SK-N-SH (cell line): ENCODE measurements at regions not wholly inside any gene's neighbourhood (a gene's known extent, or its start where the extent isn't known, plus 50 kb on each side); places are given as distances from the start of the nearest gene placed in this dataset.

Experiments
- CTCF ChIA-PET: fragments of 300-600, 350-600 bp; formaldehyde crosslinking; extraction: SDS; loops from one replicate; lab custom pipeline; 2021; lab: Yijun Ruan, JAX
- POLR2A ChIA-PET: fragments of 350-600 bp; sonication (Branson Sonifier 250); formaldehyde crosslinking; extraction: SDS; loops from one replicate; lab custom pipeline; 2020; ENCODE audit warnings: antibody characterized with exemption, inconsistent platforms; lab: Yijun Ruan, JAX
- DNase-seq: peaks from one replicate; pipeline ENCODE4 v3.0.0; 2012
- H2AFZ ChIP-seq: fragments of 200-600 bp; sonication (generic); 2 replicates; pipeline ENCODE4 v1.8.1; 2016; ENCODE audit warnings: antibody characterized with exemption, mild to moderate bottlenecking, low read depth
- H3F3A ChIP-seq: fragments of 200-600 bp; sonication (generic); replicated peaks from 2 replicates; pipeline ENCODE3; 2016; ENCODE audit warnings: antibody characterized with exemption, mild to moderate bottlenecking; ENCODE audit not compliant: insufficient read depth
- H3K27ac ChIP-seq, 2 experiments: fragments of 200-500 bp in 1 of 2; fragments of 200-600 bp in 1 of 2; sonication (Bioruptor generic) in 1 of 2; sonication (generic), shearing (Covaris generic) in 1 of 2; 2 replicates each; pipeline versions ENCODE4 v1.5.1 to v1.6.1; 2014 to 2016; ENCODE audit warnings: low read depth in 2 of 2, inconsistent platforms in 1 of 2, low read length in 1 of 2, mild to moderate bottlenecking in 1 of 2, mixed read lengths in 1 of 2
- H3K27me3 ChIP-seq: fragments of 200-600 bp; sonication (generic), shearing (Covaris generic); 2 replicates; pipeline ENCODE4 v1.6.1; 2016; ENCODE audit warnings: mixed run types; ENCODE audit not compliant: insufficient read depth
- H3K36me3 ChIP-seq, 2 experiments: fragments of 200-500 bp in 1 of 2; fragments of 200-600 bp in 1 of 2; sonication (Bioruptor generic) in 1 of 2; sonication (generic) in 1 of 2; replicated peaks in 1 of 2; 2 replicates each; pipeline versions ENCODE3 to v1.5.1; 2014 to 2016; ENCODE audit warnings: low read length in 1 of 2, mild to moderate bottlenecking in 1 of 2; ENCODE audit not compliant: insufficient read depth in 2 of 2, control insufficient read depth in 1 of 2
- H3K4me1 ChIP-seq, 2 experiments: fragments of 200-500 bp in 1 of 2; fragments of 200-600 bp in 1 of 2; sonication (Bioruptor generic) in 1 of 2; sonication (generic), shearing (Covaris generic) in 1 of 2; 2 replicates each; pipeline versions ENCODE4 v1.5.1 to v1.6.1; 2014 to 2016; ENCODE audit warnings: low read depth in 1 of 2, low read length in 1 of 2, mixed run types in 1 of 2; ENCODE audit not compliant: insufficient read depth in 2 of 2, control insufficient read depth in 1 of 2
- H3K4me2 ChIP-seq: fragments of 200-600 bp; sonication (generic), shearing (Covaris generic); 2 replicates; pipeline ENCODE4 v1.6.1; 2017; ENCODE audit warnings: mixed run types
- H3K4me3 ChIP-seq, 2 experiments: fragments of 200-500 bp in 1 of 2; fragments of 200-600 bp in 1 of 2; sonication (Bioruptor generic) in 1 of 2; sonication (generic), shearing (Covaris generic) in 1 of 2; 2 replicates each; pipeline versions ENCODE4 v1.5.1 to v1.8.1; 2014 to 2016; ENCODE audit warnings: low read depth in 2 of 2, inconsistent platforms in 1 of 2, low read length in 1 of 2, mild to moderate bottlenecking in 1 of 2, mixed read lengths in 1 of 2, moderate library complexity in 1 of 2
- H3K79me2 ChIP-seq: fragments of 200-600 bp; sonication (generic); 2 replicates; pipeline ENCODE4 v1.8.1; 2017; ENCODE audit warnings: mild to moderate bottlenecking; ENCODE audit not compliant: insufficient read depth
- H3K9ac ChIP-seq: fragments of 200-600 bp; sonication (generic); 2 replicates; pipeline ENCODE4 v1.6.1; 2017; ENCODE audit warnings: mixed run types
- H3K9me2 ChIP-seq: fragments of 200-600 bp; sonication (generic); 2 replicates; pipeline ENCODE4 v1.6.1; 2017; ENCODE audit warnings: mixed run types
- H3K9me3 ChIP-seq: fragments of 200-600 bp; sonication (generic); 2 replicates; pipeline ENCODE4 v1.6.1; 2017; ENCODE audit warnings: mixed run types, mild to moderate bottlenecking, moderate library complexity
- H4K20me1 ChIP-seq: fragments of 200-600 bp; sonication (generic); 2 replicates; pipeline ENCODE4 v1.6.1; 2017; ENCODE audit warnings: mild to moderate bottlenecking, mixed run types; ENCODE audit not compliant: insufficient read depth
- CHD2 ChIP-seq: fragments of 150-350 bp; IDR thresholded peaks from 2 replicates; pipeline ENCODE4 v1.6.1; 2018; ENCODE audit warnings: low read length; ENCODE audit not compliant: partially characterized antibody
- EZH2phosphoT487 ChIP-seq: fragments of 200-600 bp; sonication (generic); IDR thresholded peaks from 2 replicates; pipeline ENCODE4 v1.6.1; 2017; ENCODE audit warnings: low read depth, mixed run types, mild to moderate bottlenecking, antibody characterized with exemption, moderate library complexity, borderline replicate concordance
- FOSL2 ChIP-seq: IDR thresholded peaks from 2 replicates; pipeline ENCODE4 v1.4.0; 2012; ENCODE audit warnings: low read depth, mild to moderate bottlenecking, moderate library complexity, borderline replicate concordance
- FOXJ3 ChIP-seq: sonication (generic); formaldehyde crosslinking; IDR thresholded peaks from 2 replicates; pipeline ENCODE4 v1.5.1; 2020; ENCODE audit warnings: mild to moderate bottlenecking, missing genetic modification reagents
- GATA2 ChIP-seq: sonication (generic); formaldehyde crosslinking; IDR thresholded peaks from 2 replicates; pipeline ENCODE4 v1.5.0; 2020; ENCODE audit warnings: mild to moderate bottlenecking, missing genetic modification reagents
- JUND ChIP-seq: IDR thresholded peaks from 2 replicates; pipeline ENCODE4 v1.4.0; 2012
- MEF2A ChIP-seq: IDR thresholded peaks from 2 replicates; pipeline ENCODE4 v1.4.0; 2012; ENCODE audit warnings: low read depth, borderline replicate concordance
- MXI1 ChIP-seq: IDR thresholded peaks from 2 replicates; pipeline ENCODE4 v1.6.1; 2012; ENCODE audit warnings: mild to moderate bottlenecking, low read depth, low read length, improper control_type of control experiment
- NFIC ChIP-seq: IDR thresholded peaks from 2 replicates; pipeline ENCODE4 v1.4.0; 2012; ENCODE audit warnings: borderline replicate concordance
- NRF1 ChIP-seq: IDR thresholded peaks from 2 replicates; pipeline ENCODE4 v1.6.1; 2012; ENCODE audit warnings: low read depth, mild to moderate bottlenecking, low read length
- POLR2AphosphoS5 ChIP-seq: IDR thresholded peaks from 2 replicates; pipeline ENCODE4 v1.6.1; 2012; ENCODE audit warnings: low read depth, low read length
- RAD21 ChIP-seq: IDR thresholded peaks from 2 replicates; pipeline ENCODE4 v1.6.1; 2012; ENCODE audit warnings: mild to moderate bottlenecking, low read length
- RFX5 ChIP-seq: IDR thresholded peaks from 2 replicates; pipeline ENCODE4 v1.6.1; 2012; ENCODE audit warnings: mild to moderate bottlenecking, improper control_type of control experiment, low read length
- RXRA ChIP-seq: IDR thresholded peaks from 2 replicates; pipeline ENCODE4 v1.4.0; 2012; ENCODE audit warnings: low read depth, mild to moderate bottlenecking, borderline replicate concordance
- TAF1 ChIP-seq: IDR thresholded peaks from 2 replicates; pipeline ENCODE4 v1.6.1; 2012; ENCODE audit warnings: low read depth, mild to moderate bottlenecking, low read length, moderate library complexity, borderline replicate concordance
- TCF12 ChIP-seq: IDR thresholded peaks from 2 replicates; pipeline ENCODE4 v1.4.0; 2012
- WGBS: methylation state at CpG from one replicate; pipeline ENCODE4 v1.1.6; 2017; ENCODE audit warnings: low lambda C conversion rate; 5-methylcytosine and 5-hydroxymethylcytosine counted together
- TF ChIP-seq, protein P1 (sequence below): fragments of 150-350 bp; IDR thresholded peaks from 2 replicates; pipeline ENCODE4 v1.6.1; 2017; ENCODE audit warnings: antibody characterized with exemption, low read length, low read depth, borderline replicate concordance
- TF ChIP-seq, protein P2 (sequence below): IDR thresholded peaks from 2 replicates; pipeline ENCODE4; 2012
- TF ChIP-seq, protein P3 (sequence below): IDR thresholded peaks from 2 replicates; pipeline ENCODE4 v1.6.1; 2012; ENCODE audit warnings: mild to moderate bottlenecking, low read depth, low read length, moderate library complexity
- TF ChIP-seq, protein P4 (sequence below): fragments of 150-350 bp; IDR thresholded peaks from 2 replicates; pipeline ENCODE4 v1.6.1; 2016; ENCODE audit warnings: mild to moderate bottlenecking, low read depth, low read length
- TF ChIP-seq, protein P5 (sequence below): IDR thresholded peaks from 2 replicates; pipeline ENCODE4 v1.4.0; 2012; ENCODE audit warnings: low read depth
- TF ChIP-seq, protein P6 (sequence below): IDR thresholded peaks from 2 replicates; pipeline ENCODE4 v1.4.0; 2012; ENCODE audit warnings: low read depth, borderline replicate concordance

DNA sequence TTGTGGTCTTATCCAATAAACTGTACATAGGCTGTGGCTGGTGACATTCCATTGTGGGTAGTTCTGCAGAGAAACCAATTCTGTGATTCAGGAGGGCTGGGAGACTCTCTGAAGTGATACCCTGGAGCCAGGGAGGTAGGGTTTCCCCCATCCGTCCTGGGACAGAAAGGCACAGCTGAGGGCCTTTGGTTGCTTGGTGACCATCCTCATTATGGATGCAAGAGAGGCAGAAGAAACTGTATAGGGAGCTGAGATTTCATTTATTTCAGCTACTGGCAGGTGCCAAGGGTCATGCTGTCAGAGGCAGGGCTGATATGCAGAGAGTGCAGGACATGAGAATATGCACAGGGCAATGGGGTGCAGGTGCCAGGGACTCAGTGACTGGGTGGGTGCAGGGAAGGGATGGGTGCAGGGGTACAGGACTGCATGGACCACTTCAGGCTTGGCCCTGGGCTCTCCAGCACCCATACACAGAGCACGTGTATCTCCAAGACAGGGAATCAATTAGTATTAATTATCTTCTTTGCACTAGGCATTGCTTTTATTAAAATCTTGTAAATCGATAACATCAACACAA, 236.5 kb downstream of the ICE1 start (continued):
- TF ChIP-seq, protein P1, sequence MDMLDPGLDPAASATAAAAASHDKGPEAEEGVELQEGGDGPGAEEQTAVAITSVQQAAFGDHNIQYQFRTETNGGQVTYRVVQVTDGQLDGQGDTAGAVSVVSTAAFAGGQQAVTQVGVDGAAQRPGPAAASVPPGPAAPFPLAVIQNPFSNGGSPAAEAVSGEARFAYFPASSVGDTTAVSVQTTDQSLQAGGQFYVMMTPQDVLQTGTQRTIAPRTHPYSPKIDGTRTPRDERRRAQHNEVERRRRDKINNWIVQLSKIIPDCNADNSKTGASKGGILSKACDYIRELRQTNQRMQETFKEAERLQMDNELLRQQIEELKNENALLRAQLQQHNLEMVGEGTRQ: no peak
- no peak for TF ChIP-seq FOSL2
- no peak for TF ChIP-seq RAD21
- TF ChIP-seq NFIC: no peak
- TF ChIP-seq MXI1: no peak
- no peak for TF ChIP-seq TAF1

DNA sequence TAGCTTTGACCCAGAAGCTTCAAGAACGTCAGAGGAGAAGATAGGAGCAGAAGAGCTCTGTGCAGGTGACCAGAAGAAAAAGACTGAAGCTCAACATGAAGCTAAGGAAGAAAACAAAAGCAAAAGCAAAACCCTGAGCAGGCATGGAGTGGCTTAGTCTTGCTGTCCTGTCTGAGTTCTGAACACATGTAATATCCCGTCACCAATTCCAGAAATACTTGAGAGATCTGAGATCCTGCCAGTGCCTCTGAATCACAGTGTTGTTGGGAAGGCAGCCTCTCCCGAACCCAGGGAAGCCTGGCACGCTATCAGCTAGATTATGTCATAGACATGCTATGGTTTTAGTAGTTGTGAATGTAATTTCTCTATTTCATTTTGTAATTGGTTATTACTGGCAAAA, 235.7 kb downstream of the ICE1 start:
- no peaks in the 10 kb centered on the region for H3K9me3 ChIP-seq
- H3F3A ChIP-seq: no peaks in the 10 kb centered on the region
- H3K36me3 ChIP-seq: no peaks in the 10 kb centered on the region
- no peak overlapping the region for H2AFZ ChIP-seq
- no peaks in the 10 kb centered on the region for H4K20me1 ChIP-seq
- no peak overlapping the region for H3K4me2 ChIP-seq
- H3K4me3 ChIP-seq: no peak overlapping the region
- TF ChIP-seq, protein P1: no peak
- TF ChIP-seq, protein P2, sequence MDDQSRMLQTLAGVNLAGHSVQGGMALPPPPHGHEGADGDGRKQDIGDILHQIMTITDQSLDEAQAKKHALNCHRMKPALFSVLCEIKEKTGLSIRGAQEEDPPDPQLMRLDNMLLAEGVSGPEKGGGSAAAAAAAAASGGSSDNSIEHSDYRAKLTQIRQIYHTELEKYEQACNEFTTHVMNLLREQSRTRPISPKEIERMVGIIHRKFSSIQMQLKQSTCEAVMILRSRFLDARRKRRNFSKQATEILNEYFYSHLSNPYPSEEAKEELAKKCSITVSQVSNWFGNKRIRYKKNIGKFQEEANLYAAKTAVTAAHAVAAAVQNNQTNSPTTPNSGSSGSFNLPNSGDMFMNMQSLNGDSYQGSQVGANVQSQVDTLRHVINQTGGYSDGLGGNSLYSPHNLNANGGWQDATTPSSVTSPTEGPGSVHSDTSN: no peak
- TF ChIP-seq, protein P3, sequence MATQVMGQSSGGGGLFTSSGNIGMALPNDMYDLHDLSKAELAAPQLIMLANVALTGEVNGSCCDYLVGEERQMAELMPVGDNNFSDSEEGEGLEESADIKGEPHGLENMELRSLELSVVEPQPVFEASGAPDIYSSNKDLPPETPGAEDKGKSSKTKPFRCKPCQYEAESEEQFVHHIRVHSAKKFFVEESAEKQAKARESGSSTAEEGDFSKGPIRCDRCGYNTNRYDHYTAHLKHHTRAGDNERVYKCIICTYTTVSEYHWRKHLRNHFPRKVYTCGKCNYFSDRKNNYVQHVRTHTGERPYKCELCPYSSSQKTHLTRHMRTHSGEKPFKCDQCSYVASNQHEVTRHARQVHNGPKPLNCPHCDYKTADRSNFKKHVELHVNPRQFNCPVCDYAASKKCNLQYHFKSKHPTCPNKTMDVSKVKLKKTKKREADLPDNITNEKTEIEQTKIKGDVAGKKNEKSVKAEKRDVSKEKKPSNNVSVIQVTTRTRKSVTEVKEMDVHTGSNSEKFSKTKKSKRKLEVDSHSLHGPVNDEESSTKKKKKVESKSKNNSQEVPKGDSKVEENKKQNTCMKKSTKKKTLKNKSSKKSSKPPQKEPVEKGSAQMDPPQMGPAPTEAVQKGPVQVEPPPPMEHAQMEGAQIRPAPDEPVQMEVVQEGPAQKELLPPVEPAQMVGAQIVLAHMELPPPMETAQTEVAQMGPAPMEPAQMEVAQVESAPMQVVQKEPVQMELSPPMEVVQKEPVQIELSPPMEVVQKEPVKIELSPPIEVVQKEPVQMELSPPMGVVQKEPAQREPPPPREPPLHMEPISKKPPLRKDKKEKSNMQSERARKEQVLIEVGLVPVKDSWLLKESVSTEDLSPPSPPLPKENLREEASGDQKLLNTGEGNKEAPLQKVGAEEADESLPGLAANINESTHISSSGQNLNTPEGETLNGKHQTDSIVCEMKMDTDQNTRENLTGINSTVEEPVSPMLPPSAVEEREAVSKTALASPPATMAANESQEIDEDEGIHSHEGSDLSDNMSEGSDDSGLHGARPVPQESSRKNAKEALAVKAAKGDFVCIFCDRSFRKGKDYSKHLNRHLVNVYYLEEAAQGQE: no peak
- TF ChIP-seq FOXJ3 (CRISPR knock-in tag) (no peak), JUND (no peak), RAD21 (no peak), MEF2A (no peak), POLR2AphosphoS5 (no peak), TCF12 (no peak), EZH2phosphoT487 (no peak), RFX5 (no peak), CHD2 (no peak), GATA2 (CRISPR knock-in tag) (no peak), NRF1 (no peak), RXRA (no peak)
- TF ChIP-seq, protein P4, sequence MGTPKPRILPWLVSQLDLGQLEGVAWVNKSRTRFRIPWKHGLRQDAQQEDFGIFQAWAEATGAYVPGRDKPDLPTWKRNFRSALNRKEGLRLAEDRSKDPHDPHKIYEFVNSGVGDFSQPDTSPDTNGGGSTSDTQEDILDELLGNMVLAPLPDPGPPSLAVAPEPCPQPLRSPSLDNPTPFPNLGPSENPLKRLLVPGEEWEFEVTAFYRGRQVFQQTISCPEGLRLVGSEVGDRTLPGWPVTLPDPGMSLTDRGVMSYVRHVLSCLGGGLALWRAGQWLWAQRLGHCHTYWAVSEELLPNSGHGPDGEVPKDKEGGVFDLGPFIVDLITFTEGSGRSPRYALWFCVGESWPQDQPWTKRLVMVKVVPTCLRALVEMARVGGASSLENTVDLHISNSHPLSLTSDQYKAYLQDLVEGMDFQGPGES: no peak
- TF ChIP-seq, protein P5, sequence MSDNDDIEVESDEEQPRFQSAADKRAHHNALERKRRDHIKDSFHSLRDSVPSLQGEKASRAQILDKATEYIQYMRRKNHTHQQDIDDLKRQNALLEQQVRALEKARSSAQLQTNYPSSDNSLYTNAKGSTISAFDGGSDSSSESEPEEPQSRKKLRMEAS: no peak
- TF ChIP-seq, protein P6, sequence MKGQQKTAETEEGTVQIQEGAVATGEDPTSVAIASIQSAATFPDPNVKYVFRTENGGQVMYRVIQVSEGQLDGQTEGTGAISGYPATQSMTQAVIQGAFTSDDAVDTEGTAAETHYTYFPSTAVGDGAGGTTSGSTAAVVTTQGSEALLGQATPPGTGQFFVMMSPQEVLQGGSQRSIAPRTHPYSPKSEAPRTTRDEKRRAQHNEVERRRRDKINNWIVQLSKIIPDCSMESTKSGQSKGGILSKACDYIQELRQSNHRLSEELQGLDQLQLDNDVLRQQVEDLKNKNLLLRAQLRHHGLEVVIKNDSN: no peak
- TF ChIP-seq, all 33 proteins: peak for 0
- H3K9me2 ChIP-seq: no peaks in the 10 kb centered on the region
- 24% methylated on average over 4 of the region's 4 CpGs for WGBS
- DNase-seq: no peak
- H3K27ac ChIP-seq: no peak overlapping the region; a peak in 1 of 4 replicates
- POLR2A ChIA-PET: no interaction called here
- H3K79me2 ChIP-seq: no peaks in the 10 kb centered on the region
- H3K4me1 ChIP-seq: peaks cover 0 to 9% of the 10 kb centered on the region in 2 experiments; a peak in 1 of 4 replicates
- no peaks in the 10 kb centered on the region for H3K27me3 ChIP-seq
- CTCF ChIA-PET: interaction anchor here (1.0 to 1.5 kb wide), 3 partner anchors 8 to 162 kb away, joined by 3 read pairs; no protein-coding TSS in a partner anchor
- H3K9ac ChIP-seq: no peak overlapping the region
